HG02943 (cell line): ENCODE measurements at regions not wholly inside any gene's neighbourhood (a gene's known extent, or its start where the extent isn't known, plus 50 kb on each side); places are given as distances from the start of the nearest gene placed in this dataset.

Experiments used
- ATAC-seq: cut with Tn5 transposase; IDR thresholded peaks from one replicate; pipeline ENCODE4 v1.9.1; 2021; ENCODE audit warnings: mild to moderate bottlenecking, low read depth, moderate library complexity; ENCODE audit not compliant: unreplicated experiment

GRCh38 chr6:51352506-51353029 is 533.9 kb downstream of the TFAP2B start:
- ATAC-seq = no peak

GRCh38 chr6:51360287-51360686 is 541.6 kb downstream of the TFAP2B start:
- ATAC-seq = no peak

- no peak for ATAC-seq
Measured at GRCh38 chr6:51365566-51365965, 546.9 kb downstream of the TFAP2B start.

- ATAC-seq = no peak
Measured at GRCh38 chr6:51369485-51369884, 550.8 kb downstream of the TFAP2B start.

DNA sequence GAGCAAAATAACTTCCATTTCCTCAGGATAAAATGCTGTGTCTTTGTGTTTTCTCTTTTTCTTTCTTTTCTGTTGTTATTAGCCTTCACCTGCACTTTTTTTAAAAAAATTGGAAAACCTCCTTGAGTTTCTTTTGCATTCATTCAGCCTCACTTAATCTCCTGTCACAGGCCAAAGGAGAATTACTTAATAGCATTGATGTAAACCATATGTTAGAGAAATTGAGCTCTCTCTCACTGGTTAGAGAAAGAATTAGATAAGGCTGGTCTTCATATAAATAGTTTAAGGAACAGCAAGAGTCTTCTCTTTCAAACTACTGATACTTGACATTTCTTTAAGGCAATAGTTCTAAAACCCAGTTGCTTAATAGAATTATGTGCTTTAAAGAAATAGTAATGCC is 564.2 kb downstream of the TFAP2B start:
- ATAC-seq = no peak

DNA sequence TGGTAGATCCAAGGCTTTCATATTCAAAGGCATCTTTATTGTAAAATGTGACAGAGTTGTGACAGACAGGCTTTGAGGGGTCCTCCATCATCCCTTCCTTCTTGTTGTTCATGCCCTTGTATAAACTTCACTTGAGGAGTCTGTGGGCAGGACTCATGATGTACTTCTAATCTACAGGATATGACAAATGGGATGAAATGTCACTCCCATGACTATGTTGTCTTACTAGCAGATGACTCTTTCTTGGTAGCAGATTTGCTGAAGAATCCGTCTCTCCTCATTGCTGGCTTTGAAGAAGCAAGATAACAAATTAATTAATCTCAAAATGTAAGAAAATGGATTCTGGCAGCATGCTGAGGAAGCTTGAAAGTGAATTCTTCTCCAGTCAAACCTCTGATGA is 566.1 kb downstream of the TFAP2B start:
- ATAC-seq = no peak

DNA sequence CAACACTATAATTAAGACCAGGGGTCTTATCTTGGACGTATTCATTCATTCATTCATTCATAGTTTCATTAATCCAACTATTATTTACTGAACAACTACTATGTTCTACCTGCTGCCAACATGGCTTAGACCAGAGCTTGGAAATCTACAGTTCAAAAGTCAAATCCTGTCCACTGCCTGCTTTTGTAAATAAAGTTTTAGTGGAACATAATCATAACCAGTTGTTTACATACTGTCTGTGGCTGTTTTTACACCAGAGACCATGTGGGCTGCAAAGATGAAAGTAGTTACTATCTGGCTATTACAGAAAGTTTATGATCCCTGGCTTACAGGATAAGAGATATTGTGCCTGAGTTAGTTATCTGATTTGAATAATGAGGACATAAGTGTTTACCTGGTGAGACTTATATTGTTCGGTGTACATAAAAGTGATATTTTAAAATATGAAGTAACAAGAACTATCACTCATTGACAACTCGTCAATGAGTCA is 567.7 kb downstream of the TFAP2B start:
- ATAC-seq = no peak

DNA sequence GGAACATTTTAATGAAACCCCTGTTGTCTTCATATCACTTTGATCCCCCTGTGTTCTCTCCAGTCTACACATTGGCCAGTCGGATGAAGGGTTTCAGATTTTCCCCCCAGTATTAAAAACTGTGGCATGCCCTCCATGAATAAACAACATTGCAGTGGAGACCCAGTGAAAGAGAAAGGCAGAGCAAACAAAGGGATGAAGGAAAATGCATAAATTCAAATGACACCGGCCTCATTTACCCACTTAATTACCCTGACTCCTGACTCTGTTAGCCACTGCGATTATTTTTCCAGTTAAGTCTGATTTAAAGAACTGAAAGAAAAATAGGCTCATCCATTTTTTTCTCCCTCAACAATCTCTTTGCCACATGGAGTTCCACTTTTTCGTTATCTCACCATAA is 569.2 kb downstream of the TFAP2B start:
- no peak for ATAC-seq

- ATAC-seq = no peak
Measured at GRCh38 chr6:51394061-51394460, 575.4 kb downstream of the TFAP2B start.

DNA sequence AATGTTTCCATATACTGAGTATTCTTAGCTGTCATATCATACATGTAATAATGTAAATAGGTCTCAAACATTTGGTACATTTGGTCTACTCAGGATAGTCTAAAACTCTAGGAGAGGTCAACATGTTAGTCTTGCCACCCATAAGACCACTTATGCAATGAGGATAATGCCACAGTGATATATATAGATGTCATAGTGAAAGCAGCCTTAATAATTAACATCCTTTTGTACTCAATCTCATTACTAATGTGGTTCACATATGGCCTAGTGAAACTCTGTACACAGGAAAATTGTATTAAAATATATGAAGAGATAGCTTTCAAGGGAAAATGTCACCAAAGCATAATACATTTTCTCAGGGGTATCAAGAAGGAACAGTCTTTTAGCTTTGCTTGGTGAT is 577.9 kb downstream of the TFAP2B start:
- ATAC-seq = peak; percentile 60

- no peak for ATAC-seq
Measured at GRCh38 chr6:51398064-51398705, 579.5 kb downstream of the TFAP2B start.

- no peak for ATAC-seq
Measured at GRCh38 chr6:51398793-51399192, 580.1 kb downstream of the TFAP2B start.

DNA sequence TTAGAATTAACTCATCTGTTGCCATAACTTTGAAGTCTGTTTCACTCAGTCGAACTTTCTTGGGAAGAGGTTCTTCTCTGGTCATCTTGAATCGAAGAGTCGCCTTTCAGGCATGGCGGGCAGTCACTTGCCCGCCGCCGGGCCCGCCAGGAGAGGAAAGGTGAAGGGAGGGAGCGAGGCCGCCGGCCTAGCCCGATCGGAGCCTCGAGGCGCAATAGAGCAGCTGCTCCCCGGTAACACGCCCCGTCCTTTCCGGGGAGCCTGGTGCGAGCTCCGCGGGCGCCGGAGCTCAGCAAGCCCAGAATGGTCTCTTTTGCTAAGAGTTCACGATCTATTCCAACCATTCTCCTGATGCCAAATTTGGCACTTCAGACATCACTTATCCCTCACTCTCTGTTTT is 591.8 kb downstream of the TFAP2B start:
- ATAC-seq = no peak

GRCh38 chr6:51411496-51412125 is 592.9 kb downstream of the TFAP2B start:
- ATAC-seq = no peak

- no peak for ATAC-seq
Measured at GRCh38 chr6:51414361-51414760, 595.7 kb downstream of the TFAP2B start.

GRCh38 chr6:51415501-51415900 is 596.8 kb downstream of the TFAP2B start:
- no peak for ATAC-seq

- no peak for ATAC-seq
Measured at GRCh38 chr6:51429017-51429712, 610.5 kb downstream of the TFAP2B start.

GRCh38 chr6:51430589-51430988 is 611.9 kb downstream of the TFAP2B start:
- ATAC-seq = no peak

DNA sequence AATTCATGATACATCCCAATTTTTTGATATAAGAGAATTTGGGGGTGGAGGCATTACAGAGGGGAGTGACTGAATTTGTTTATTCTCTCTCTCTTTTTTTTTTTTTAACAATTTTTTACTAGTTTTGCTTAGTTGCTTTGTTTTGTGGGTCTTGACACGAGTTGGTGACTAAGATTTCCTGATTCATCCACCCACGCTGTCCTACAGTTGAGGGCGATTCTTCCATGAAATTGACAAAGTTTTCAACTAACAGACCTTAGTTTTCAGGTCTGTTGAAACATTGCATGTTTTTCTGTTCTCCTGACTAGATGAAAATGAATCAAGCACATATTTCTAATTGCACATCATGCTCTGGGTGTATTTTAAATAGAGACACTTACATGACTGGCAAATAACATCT is 613.8 kb downstream of the TFAP2B start:
- no peak for ATAC-seq

GRCh38 chr6:51450248-51450957 is 631.7 kb downstream of the TFAP2B start:
- no peak for ATAC-seq

DNA sequence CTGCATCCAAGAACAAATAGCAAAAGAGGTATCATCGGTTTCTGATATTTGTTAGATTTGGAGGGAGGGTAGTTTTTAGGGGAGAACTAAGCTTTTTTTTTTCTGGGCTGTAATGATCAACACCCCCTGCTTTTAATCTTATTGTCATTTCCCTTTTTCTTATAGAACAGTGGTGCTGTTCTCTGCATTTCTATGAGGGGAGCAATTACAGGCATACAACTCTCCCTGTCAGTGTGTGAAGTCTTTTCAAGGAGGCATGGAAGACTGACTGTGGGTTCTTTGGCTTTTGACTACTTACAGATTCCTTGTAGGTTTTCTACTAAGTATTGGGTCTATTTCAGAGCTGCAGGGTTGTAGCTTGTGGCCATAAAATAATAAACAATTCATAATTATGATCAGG is 632.3 kb downstream of the TFAP2B start:
- ATAC-seq = no peak
